ENCODE measurements at regions not wholly inside any gene's neighbourhood (a gene's known extent, or its start where the extent isn't known, plus 50 kb on each side); places are given as distances from the start of the nearest gene placed in this dataset.

GRCh38 chr10:3295582-3296151 is 123.1 kb upstream of the PITRM1 start:
- ChIA-PET CTCF (no interaction called here), POLR2A (ENCODE audit: low non-redundant PET) (no interaction called here)
- DNase-seq (ENCODE audit: low spot score) = no peak
- H3K27ac ChIP-seq = no peak overlapping the region
- no peak for TF ChIP-seq CTCF (conservative IDR thresholded peaks at IDR 0.05; ENCODE audit: low read depth)

- DNase-seq (ENCODE audit: low spot score) = no peak
- H3K27ac ChIP-seq = no peak overlapping the region
- ChIA-PET CTCF (no interaction called here), POLR2A (ENCODE audit: low non-redundant PET) (no interaction called here)
- TF ChIP-seq CTCF (conservative IDR thresholded peaks at IDR 0.05; ENCODE audit: low read depth) = no peak
These were observed 122.5 kb upstream of the PITRM1 start for GRCh38 chr10:3294919-3295581.

GRCh38 chr10:3293581-3294431 is 121.2 kb upstream of the PITRM1 start:
- no peak for TF ChIP-seq CTCF (conservative IDR thresholded peaks at IDR 0.05; ENCODE audit: low read depth)
- no peak overlapping the region for H3K27ac ChIP-seq
- no peak for DNase-seq (ENCODE audit: low spot score)
- ChIA-PET CTCF (interaction anchor here (0.7 kb wide), 1 partner anchor 622 kb away, joined by 3 read pairs; no protein-coding TSS in a partner anchor), POLR2A (ENCODE audit: low non-redundant PET) (no interaction called here)

- TF ChIP-seq CTCF (conservative IDR thresholded peaks at IDR 0.05; ENCODE audit: low read depth) = no peak
- CTCF ChIA-PET = no interaction called here
- DNase-seq (ENCODE audit: low spot score) = no peak
- H3K27ac ChIP-seq = no peak overlapping the region
- POLR2A ChIA-PET (ENCODE audit: low non-redundant PET) = no interaction called here
These were observed 120.1 kb upstream of the PITRM1 start for GRCh38 chr10:3292636-3293035.

- DNase-seq (ENCODE audit: low spot score) = no peak
- TF ChIP-seq CTCF (conservative IDR thresholded peaks at IDR 0.05; ENCODE audit: low read depth) = no peak
- no peak overlapping the region for H3K27ac ChIP-seq
- POLR2A ChIA-PET (ENCODE audit: low non-redundant PET) = interaction anchor here (0.6 kb wide), 1 partner anchor 451 kb away, joined by 3 read pairs; no protein-coding TSS in a partner anchor
- CTCF ChIA-PET = interaction anchor here (0.6 kb wide), 1 partner anchor 132 kb away, joined by 4 read pairs; no protein-coding TSS in a partner anchor
These were observed 118.0 kb upstream of the PITRM1 start for GRCh38 chr10:3290550-3290949.

- no peak overlapping the region for H3K27ac ChIP-seq
- no peak for DNase-seq (ENCODE audit: low spot score)
- no peak for TF ChIP-seq CTCF (conservative IDR thresholded peaks at IDR 0.05; ENCODE audit: low read depth)
- ChIA-PET POLR2A (ENCODE audit: low non-redundant PET) (no interaction called here), CTCF (no interaction called here)
These were observed 115.2 kb upstream of the PITRM1 start for GRCh38 chr10:3287572-3288445.
